Tibial nerve (tissue), 4 donors: ENCODE measurements at regions not wholly inside any gene's neighbourhood (a gene's known extent, or its start where the extent isn't known, plus 50 kb on each side); places are given as distances from the start of the nearest gene placed in this dataset.
A peak's percentile ranks its signal among the peaks of the same experiment; 100 is the strongest.
"Not testable (repeated sequence)": the region's sequence is repeated elsewhere in the genome, so short reads cannot be mapped to it uniquely, and the experiment has no call there.

Source experiments
- DNase-seq, 2 donors: peaks; one replicate each; pipeline ENCODE4 v3.0.0-alpha.2; 2019; ENCODE audit warnings: low spot score in 2 of 2
- H3K27ac ChIP-seq, 4 donors: fragments of 200-600 bp; sonication (generic) in 3 of 4; one replicate each; pipeline ENCODE4 v1.5.1; 2017 to 2019; ENCODE audit warnings: mild to moderate bottlenecking in 1 of 4
- H3K27me3 ChIP-seq, 2 donors: fragments of 200-600 bp; sonication (generic) in 1 of 2; one replicate each; pipeline versions ENCODE4 v1.5.1 to v1.6.0; 2017 to 2019
- H3K36me3 ChIP-seq, 3 donors: fragments of 200-600 bp; sonication (generic); one replicate each; pipeline ENCODE4 v1.5.1; 2018 to 2019
- H3K4me1 ChIP-seq, 4 donors: fragments of 200-600 bp; sonication (generic) in 3 of 4; one replicate each; pipeline ENCODE4 v1.5.1; 2017 to 2019
- H3K4me3 ChIP-seq, 4 donors: fragments of 200-600 bp; sonication (generic) in 3 of 4; one replicate each; pipeline ENCODE4 v1.5.1; 2017 to 2019; ENCODE audit warnings: mild to moderate bottlenecking in 1 of 4, moderate library complexity in 1 of 4
- H3K9me3 ChIP-seq, 4 donors: fragments of 200-600 bp; sonication (generic) in 3 of 4; one replicate each; pipeline ENCODE4 v1.5.1; 2017 to 2019
- EP300 ChIP-seq, 2 donors: sonication (generic); formaldehyde crosslinking; IDR thresholded peaks; one replicate each; pipeline ENCODE4 v1.6.1; 2017; ENCODE audit warnings: antibody characterized with exemption in 2 of 2, mild to moderate bottlenecking in 1 of 2
- POLR2A ChIP-seq, 2 donors: fragments of 450-650 bp; IDR thresholded peaks; one replicate each; pipeline ENCODE4 v1.6.1; 2017; ENCODE audit warnings: antibody characterized with exemption in 2 of 2, mild to moderate bottlenecking in 2 of 2, moderate library complexity in 2 of 2
- WGBS, 2 donors: methylation state at CpG; one replicate each; pipeline ENCODE4 v1.1.5; 2018; 5-methylcytosine and 5-hydroxymethylcytosine counted together
- TF ChIP-seq, protein P1 (sequence below), 5 experiments: fragments of 200-600 bp in 3 of 5; fragments of 450-650 bp in 2 of 5; sonication (generic) in 3 of 5; IDR thresholded peaks; one replicate each; pipeline ENCODE4 v1.5.1; 2016 to 2019; ENCODE audit warnings: antibody characterized with exemption in 5 of 5, mild to moderate bottlenecking in 3 of 5, moderate library complexity in 2 of 5

DNA sequence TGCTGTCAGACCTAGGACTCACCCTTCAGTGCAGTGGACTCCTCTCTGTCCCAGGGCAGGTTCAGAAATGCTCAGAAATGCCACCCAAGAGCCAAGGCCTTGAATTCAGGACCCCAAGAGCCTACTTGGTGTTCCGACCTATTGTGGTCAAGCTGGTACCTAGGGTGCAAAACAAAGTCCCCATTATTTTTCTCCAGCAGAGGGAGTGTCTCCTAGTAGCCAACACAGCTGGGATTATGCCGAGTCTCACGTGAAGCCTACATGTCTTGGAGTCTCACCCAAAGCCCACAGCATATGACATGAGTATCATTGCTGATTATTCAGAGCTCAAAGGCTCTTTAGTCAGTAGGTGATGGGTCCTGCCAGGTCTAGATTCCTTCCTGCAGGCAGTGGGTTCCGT, 671.1 kb upstream of the SPRY2 start:
- H3K27ac ChIP-seq = no peak overlapping the region
- peaks cover 0 to 10% (median 0%) of the 10 kb centered on the region in 3 donors for H3K36me3 ChIP-seq
- TF ChIP-seq POLR2A (IDR thresholded peaks at IDR 0.05) (no peak), EP300 (IDR thresholded peaks at IDR 0.05) (no peak)
- TF ChIP-seq, protein P1, sequence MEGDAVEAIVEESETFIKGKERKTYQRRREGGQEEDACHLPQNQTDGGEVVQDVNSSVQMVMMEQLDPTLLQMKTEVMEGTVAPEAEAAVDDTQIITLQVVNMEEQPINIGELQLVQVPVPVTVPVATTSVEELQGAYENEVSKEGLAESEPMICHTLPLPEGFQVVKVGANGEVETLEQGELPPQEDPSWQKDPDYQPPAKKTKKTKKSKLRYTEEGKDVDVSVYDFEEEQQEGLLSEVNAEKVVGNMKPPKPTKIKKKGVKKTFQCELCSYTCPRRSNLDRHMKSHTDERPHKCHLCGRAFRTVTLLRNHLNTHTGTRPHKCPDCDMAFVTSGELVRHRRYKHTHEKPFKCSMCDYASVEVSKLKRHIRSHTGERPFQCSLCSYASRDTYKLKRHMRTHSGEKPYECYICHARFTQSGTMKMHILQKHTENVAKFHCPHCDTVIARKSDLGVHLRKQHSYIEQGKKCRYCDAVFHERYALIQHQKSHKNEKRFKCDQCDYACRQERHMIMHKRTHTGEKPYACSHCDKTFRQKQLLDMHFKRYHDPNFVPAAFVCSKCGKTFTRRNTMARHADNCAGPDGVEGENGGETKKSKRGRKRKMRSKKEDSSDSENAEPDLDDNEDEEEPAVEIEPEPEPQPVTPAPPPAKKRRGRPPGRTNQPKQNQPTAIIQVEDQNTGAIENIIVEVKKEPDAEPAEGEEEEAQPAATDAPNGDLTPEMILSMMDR (IDR thresholded peaks at IDR 0.05) = no peak
- 91 to 98% methylated on average over 4 of the region's 4 CpGs for WGBS, 2 donors
- H3K4me3 ChIP-seq = no peak overlapping the region
- H3K4me1 ChIP-seq = no peaks in the 10 kb centered on the region
- H3K27me3 ChIP-seq = no peaks in the 10 kb centered on the region
- H3K9me3 ChIP-seq = peaks cover 0 to 21% (median 2%) of the 10 kb centered on the region in 4 donors
- no peak for DNase-seq

DNA sequence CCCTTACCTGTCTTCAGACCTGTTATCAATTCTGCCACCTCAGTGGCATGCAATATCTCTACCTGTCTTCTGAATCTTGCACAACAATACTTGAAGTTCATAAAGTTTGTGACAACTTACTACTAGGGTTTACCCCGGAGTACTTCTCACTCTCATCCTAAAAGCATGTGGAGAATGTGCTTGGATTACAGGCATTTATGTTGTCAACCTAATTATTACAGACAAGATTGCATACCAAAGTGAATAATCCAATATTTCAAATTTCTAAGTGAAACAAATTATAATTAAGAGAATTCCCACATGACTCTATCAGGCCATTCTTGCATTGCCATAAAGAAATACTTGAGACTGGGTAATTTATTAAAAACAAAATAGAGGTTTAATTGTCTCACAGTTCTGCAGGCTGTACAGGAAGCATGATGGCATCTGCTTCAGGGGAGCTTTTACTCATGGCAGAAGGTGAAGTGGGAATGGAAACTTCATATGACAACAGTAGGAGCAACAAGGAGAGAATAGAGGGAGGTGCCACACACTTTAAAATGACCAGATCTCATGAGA, 661.0 kb upstream of the SPRY2 start:
- WGBS, 2 donors = 18 to 48% methylated on average over 1 of the region's 1 CpG
- no peaks in the 10 kb centered on the region for H3K27me3 ChIP-seq
- no peak for DNase-seq
- H3K27ac ChIP-seq = no peak overlapping the region
- H3K4me3 ChIP-seq = no peak overlapping the region
- TF ChIP-seq, protein P1 (IDR thresholded peaks at IDR 0.05) = no peak
- TF ChIP-seq EP300 (IDR thresholded peaks at IDR 0.05) (no peak), POLR2A (IDR thresholded peaks at IDR 0.05) (no peak)
- no peaks in the 10 kb centered on the region for H3K4me1 ChIP-seq
- peaks cover 0 to 22% (median 5%) of the 10 kb centered on the region in 4 donors for H3K9me3 ChIP-seq
- peaks cover 0 to 7% (median 0%) of the 10 kb centered on the region in 3 donors for H3K36me3 ChIP-seq

DNA sequence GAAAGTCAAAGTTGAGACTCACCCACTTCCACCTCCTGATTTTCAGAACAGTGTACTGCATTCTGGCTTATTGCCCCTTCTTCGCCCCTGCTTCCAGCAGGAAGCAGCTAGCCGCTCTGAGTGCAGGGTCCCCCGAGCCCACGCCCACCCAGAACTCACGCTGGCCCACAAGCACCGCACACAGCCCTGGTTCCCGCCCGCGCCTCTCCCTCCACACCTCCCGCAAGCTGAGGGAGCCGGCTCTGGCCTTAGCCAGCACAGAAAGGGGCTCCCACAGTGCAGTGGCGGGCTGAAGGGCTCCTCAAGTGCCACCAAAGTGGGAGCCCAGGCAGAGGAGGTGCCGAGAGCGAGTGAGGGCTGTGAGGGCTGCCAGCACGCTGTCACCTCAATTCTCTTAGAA, 657.7 kb upstream of the SPRY2 start:
- H3K27me3 ChIP-seq, H3K4me1 ChIP-seq, DNase-seq, H3K4me3 ChIP-seq, H3K27ac ChIP-seq, H3K36me3 ChIP-seq: not testable (repeated sequence)
- WGBS, 2 donors = 90 to 91% methylated on average over 15 of the region's 15 CpGs
- H3K9me3 ChIP-seq = peaks cover 0 to 22% (median 6%) of the 10 kb centered on the region in 4 donors

DNA sequence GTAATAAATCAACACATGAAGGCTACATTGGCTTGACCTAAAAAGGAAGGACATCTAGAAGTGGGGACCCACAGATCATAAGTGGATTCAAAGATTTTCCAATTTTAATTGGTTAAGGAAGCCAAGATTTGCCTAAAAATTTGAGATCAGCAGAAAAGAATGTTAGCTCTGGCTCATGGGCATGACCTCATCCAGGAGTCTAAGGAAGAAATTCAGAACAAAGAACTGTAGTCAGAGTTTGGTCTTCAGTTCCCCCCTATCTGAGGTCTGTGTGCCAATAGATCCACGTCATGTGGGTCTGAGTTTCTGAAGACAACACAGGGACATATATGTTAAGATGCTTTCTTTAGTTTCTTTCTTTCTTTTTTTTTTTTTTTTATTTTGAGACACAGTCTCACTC, 648.8 kb upstream of the SPRY2 start:
- WGBS, 2 donors = 51 to 53% methylated on average over 1 of the region's 1 CpG
- peaks cover 0 to 6% (median 0%) of the 10 kb centered on the region in 4 donors for H3K4me1 ChIP-seq
- peak overlapping the region in 1 of 4 donors; percentile 84 for H3K27ac ChIP-seq
- TF ChIP-seq, protein P1 (IDR thresholded peaks at IDR 0.05) = no peak
- TF ChIP-seq POLR2A (IDR thresholded peaks at IDR 0.05) (no peak), EP300 (IDR thresholded peaks at IDR 0.05) (no peak)
- H3K9me3 ChIP-seq = peaks cover 0 to 9% (median 1%) of the 10 kb centered on the region in 4 donors
- H3K36me3 ChIP-seq = peaks cover 0 to 16% (median 0%) of the 10 kb centered on the region in 3 donors
- DNase-seq = no peak
- no peak overlapping the region for H3K4me3 ChIP-seq
- H3K27me3 ChIP-seq = no peaks in the 10 kb centered on the region

DNA sequence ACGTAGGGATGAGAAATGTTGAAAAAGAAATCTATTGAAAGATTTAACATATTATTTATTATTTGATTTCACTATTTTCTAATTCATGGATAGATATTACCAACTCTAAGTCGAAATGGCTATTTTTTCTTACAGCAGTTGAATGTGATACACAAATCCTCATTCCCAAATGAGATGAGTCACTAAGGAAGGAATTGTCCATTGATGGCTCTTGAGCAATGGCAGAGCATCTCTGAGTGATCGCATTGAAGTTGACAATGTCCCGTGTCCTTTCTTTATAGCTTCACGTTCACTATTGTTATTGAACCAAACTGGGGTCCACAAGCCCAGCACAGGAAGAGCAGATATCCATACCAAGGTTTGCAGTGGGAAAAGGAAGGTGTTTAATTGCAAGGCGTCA, 648.3 kb upstream of the SPRY2 start:
- no peak for DNase-seq

More for the DNA sequence above, 648.3 kb upstream of the SPRY2 start:
- peaks cover 0 to 9% (median 1%) of the 10 kb centered on the region in 4 donors for H3K9me3 ChIP-seq
- peak overlapping the region in 1 of 4 donors; percentile 84 for H3K27ac ChIP-seq
- H3K4me3 ChIP-seq = no peak overlapping the region
- H3K36me3 ChIP-seq = peaks cover 0 to 16% (median 0%) of the 10 kb centered on the region in 3 donors
- 61 to 70% methylated on average over 6 of the region's 6 CpGs for WGBS, 2 donors
- TF ChIP-seq, protein P1 (IDR thresholded peaks at IDR 0.05) = no peak
- no peak for TF ChIP-seq POLR2A (IDR thresholded peaks at IDR 0.05)
- no peak for TF ChIP-seq EP300 (IDR thresholded peaks at IDR 0.05)
- no peaks in the 10 kb centered on the region for H3K27me3 ChIP-seq
- H3K4me1 ChIP-seq = peaks cover 0 to 6% (median 0%) of the 10 kb centered on the region in 4 donors
